ENCODE measurements at regions not wholly inside any gene's neighbourhood (a gene's known extent, or its start where the extent isn't known, plus 50 kb on each side); places are given as distances from the start of the nearest gene placed in this dataset.

GRCh38 chr18:77359561-77360314, 110.1 kb downstream of the GALR1 start:
- no peak for DNase-seq
- H3K4me3 ChIP-seq (ENCODE audit: low read depth, low read length) = no peak overlapping the region
- no peak for TF ChIP-seq CTCF (IDR thresholded peaks at IDR 0.05; ENCODE audit: low read depth, low read length)

GRCh38 chr18:77360315-77361190, 110.9 kb downstream of the GALR1 start:
- H3K36me3 ChIP-seq = no peaks in the 10 kb centered on the region
- TF ChIP-seq CTCF (IDR thresholded peaks at IDR 0.05; ENCODE audit: low read depth, low read length) = no peak
- no peaks in the 10 kb centered on the region for H3K4me1 ChIP-seq
- no peaks in the 10 kb centered on the region for H3K9me3 ChIP-seq
- no peak for DNase-seq
- H3K4me3 ChIP-seq (ENCODE audit: low read depth, low read length) = no peak overlapping the region
- no peaks in the 10 kb centered on the region for H3K27me3 ChIP-seq

More at GRCh38 chr18:77359561-77360314, 110.1 kb downstream of the GALR1 start:
- no peaks in the 10 kb centered on the region for H3K9me3 ChIP-seq
- H3K36me3 ChIP-seq = no peaks in the 10 kb centered on the region
- H3K4me1 ChIP-seq = no peaks in the 10 kb centered on the region
- no peaks in the 10 kb centered on the region for H3K27me3 ChIP-seq

- no peaks in the 10 kb centered on the region for H3K36me3 ChIP-seq
- no peaks in the 10 kb centered on the region for H3K27me3 ChIP-seq
- no peak for TF ChIP-seq CTCF (IDR thresholded peaks at IDR 0.05; ENCODE audit: low read depth, low read length)
- no peak for DNase-seq
- H3K9me3 ChIP-seq = no peaks in the 10 kb centered on the region
- no peaks in the 10 kb centered on the region for H3K4me1 ChIP-seq
- H3K4me3 ChIP-seq (ENCODE audit: low read depth, low read length) = no peak overlapping the region
These were observed 111.7 kb downstream of the GALR1 start for GRCh38 chr18:77361382-77361781.

GRCh38 chr18:77365667-77366066, 116.0 kb downstream of the GALR1 start:
- no peaks in the 10 kb centered on the region for H3K36me3 ChIP-seq
- no peaks in the 10 kb centered on the region for H3K9me3 ChIP-seq
- peaks cover 5% of the 10 kb centered on the region; the same call in 1 of the 2 replicates for H3K4me1 ChIP-seq
- no peak for TF ChIP-seq CTCF (IDR thresholded peaks at IDR 0.05; ENCODE audit: low read depth, low read length)
- no peak for DNase-seq
- H3K4me3 ChIP-seq (ENCODE audit: low read depth, low read length) = no peak overlapping the region
- H3K27me3 ChIP-seq = no peaks in the 10 kb centered on the region

GRCh38 chr18:77366067-77366719, 116.5 kb downstream of the GALR1 start:
- peaks cover 5% of the 10 kb centered on the region; the same call in 1 of the 2 replicates for H3K4me1 ChIP-seq
- H3K4me3 ChIP-seq (ENCODE audit: low read depth, low read length) = no peak overlapping the region
- no peaks in the 10 kb centered on the region for H3K27me3 ChIP-seq
- no peak for DNase-seq
- no peaks in the 10 kb centered on the region for H3K9me3 ChIP-seq
- no peak for TF ChIP-seq CTCF (IDR thresholded peaks at IDR 0.05; ENCODE audit: low read depth, low read length)
- H3K36me3 ChIP-seq = no peaks in the 10 kb centered on the region

Measured in BE2C (cell line).